ENCODE measurements at regions not wholly inside any gene's neighbourhood (a gene's known extent, or its start where the extent isn't known, plus 50 kb on each side); places are given as distances from the start of the nearest gene placed in this dataset.

GRCh38 chr2:78576409-78576808 lies 449.1 kb upstream of the REG3G start:
- H3K9me3 Mint-ChIP-seq: no peaks in the 10 kb centered on the region
- Histone ChIP-seq H3K4me1 (ENCODE audit: control insufficient read depth, insufficient read depth, low read length) (no peaks in the 10 kb centered on the region), H3K4me3 (ENCODE audit: low read length) (no peak overlapping the region), H3K9me3 (ENCODE audit: control insufficient read depth, low read length) (no peaks in the 10 kb centered on the region), H3K9ac (ENCODE audit: extremely low read depth, low read length, poor library complexity, severe bottlenecking) (no peak overlapping the region), H3K36me3 (ENCODE audit: control insufficient read depth, insufficient read depth, low read length) (no peaks in the 10 kb centered on the region), H3K27ac (ENCODE audit: low read depth, low read length) (no peak overlapping the region), H3K27me3 (ENCODE audit: control insufficient read depth, insufficient read depth, low read length, poor library complexity, severe bottlenecking) (no peaks in the 10 kb centered on the region)
- no peaks in the 10 kb centered on the region for H3K36me3 Mint-ChIP-seq (ENCODE audit: low read depth)
- no peaks in the 10 kb centered on the region for H3K27me3 Mint-ChIP-seq (ENCODE audit: insufficient read depth)
- DNase-seq: no peak
- no peak for TF ChIP-seq CTCF (conservative IDR thresholded peaks at IDR 0.05)
- no peaks in the 10 kb centered on the region for H3K4me1 Mint-ChIP-seq
- peak overlapping the region; percentile 27 for H3K27ac Mint-ChIP-seq
- H3K4me3 Mint-ChIP-seq: no peak overlapping the region

- 91% methylated on average over 2 of the region's 3 CpGs; no CpG with 5 or more reads in 1 of the 2 experiments for WGBS, 2 experiments (ENCODE audit: insufficient coverage in 1 of 2, insufficient read length in 1 of 2)
- no peak overlapping the region for H3K4me3 ChIP-seq (ENCODE audit: low read length)
- no peak overlapping the region for H3K27ac ChIP-seq (ENCODE audit: low read depth, low read length)
- H3K4me1 ChIP-seq (ENCODE audit: control insufficient read depth, insufficient read depth, low read length): no peaks in the 10 kb centered on the region
- TF ChIP-seq CTCF (conservative IDR thresholded peaks at IDR 0.05): no peak
- H3K9ac ChIP-seq (ENCODE audit: extremely low read depth, low read length, poor library complexity, severe bottlenecking): no peak overlapping the region
- Mint-ChIP-seq H3K27ac (no peak overlapping the region), H3K4me1 (peaks cover 8% of the 10 kb centered on the region), H3K4me3 (no peak overlapping the region), H3K36me3 (ENCODE audit: low read depth) (no peaks in the 10 kb centered on the region), H3K9me3 (no peaks in the 10 kb centered on the region), H3K27me3 (ENCODE audit: insufficient read depth) (no peaks in the 10 kb centered on the region)
- H3K9me3 ChIP-seq (ENCODE audit: control insufficient read depth, low read length): no peaks in the 10 kb centered on the region
- DNase-seq: no peak
- H3K36me3 ChIP-seq (ENCODE audit: control insufficient read depth, insufficient read depth, low read length): no peaks in the 10 kb centered on the region
- no peaks in the 10 kb centered on the region for H3K27me3 ChIP-seq (ENCODE audit: control insufficient read depth, insufficient read depth, low read length, poor library complexity, severe bottlenecking)
Observed at GRCh38 chr2:78585871-78586270, 439.6 kb upstream of the REG3G start.

GRCh38 chr2:78586316-78586715 lies 439.2 kb upstream of the REG3G start:
- H3K9ac ChIP-seq (ENCODE audit: extremely low read depth, low read length, poor library complexity, severe bottlenecking): no peak overlapping the region
- no peak overlapping the region for H3K27ac Mint-ChIP-seq
- H3K9me3 ChIP-seq (ENCODE audit: control insufficient read depth, low read length): no peaks in the 10 kb centered on the region
- H3K4me3 ChIP-seq (ENCODE audit: low read length): no peak overlapping the region
- H3K4me1 ChIP-seq (ENCODE audit: control insufficient read depth, insufficient read depth, low read length): no peaks in the 10 kb centered on the region
- 88 to 91% methylated on average over 1 of the region's 1 CpG for WGBS, 2 experiments (ENCODE audit: insufficient coverage in 1 of 2, insufficient read length in 1 of 2)
- no peak overlapping the region for H3K27ac ChIP-seq (ENCODE audit: low read depth, low read length)
- no peaks in the 10 kb centered on the region for H3K27me3 ChIP-seq (ENCODE audit: control insufficient read depth, insufficient read depth, low read length, poor library complexity, severe bottlenecking)
- H3K36me3 ChIP-seq (ENCODE audit: control insufficient read depth, insufficient read depth, low read length): no peaks in the 10 kb centered on the region
- no peaks in the 10 kb centered on the region for H3K9me3 Mint-ChIP-seq
- no peak for TF ChIP-seq CTCF (conservative IDR thresholded peaks at IDR 0.05)
- H3K36me3 Mint-ChIP-seq (ENCODE audit: low read depth): no peaks in the 10 kb centered on the region
- peaks cover 8% of the 10 kb centered on the region for H3K4me1 Mint-ChIP-seq
- H3K4me3 Mint-ChIP-seq: no peak overlapping the region
- H3K27me3 Mint-ChIP-seq (ENCODE audit: insufficient read depth): no peaks in the 10 kb centered on the region
- DNase-seq: no peak
